NCI-H2196 treated with DMSO at 0.1 percent for 48 hours (cell line): ENCODE measurements at regions not wholly inside any gene's neighbourhood (a gene's known extent, or its start where the extent isn't known, plus 50 kb on each side); places are given as distances from the start of the nearest gene placed in this dataset.

Source experiments
- DNase-seq: peaks from one replicate; lab custom pipeline; 2025; ENCODE audit not compliant: unreplicated experiment; lab: John Stamatoyannopoulos, UW

DNA sequence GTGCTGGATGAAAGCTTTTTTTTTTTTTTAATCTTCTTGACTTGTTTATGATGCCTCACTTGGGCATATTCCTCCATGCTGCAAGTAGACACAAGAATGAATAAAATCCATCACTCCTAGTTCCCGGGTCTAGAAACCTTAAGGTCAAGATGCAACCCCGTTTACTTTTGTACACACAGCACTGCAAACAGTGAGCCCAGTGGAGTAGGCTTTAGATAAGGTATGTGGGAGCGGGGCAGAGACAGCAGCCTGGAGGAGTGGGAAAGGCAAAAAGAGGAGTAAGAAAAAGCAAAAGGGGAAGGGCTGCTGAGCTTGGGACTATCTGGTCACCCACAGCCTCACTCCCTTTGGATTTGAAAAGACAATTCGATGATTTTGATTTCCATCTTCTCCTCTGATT is 429.8 kb upstream of the ARGLU1 start:
- DNase-seq = no peak

- DNase-seq = no peak
These were observed 429.1 kb upstream of the ARGLU1 start for GRCh38 chr13:106996867-106997618.

DNA sequence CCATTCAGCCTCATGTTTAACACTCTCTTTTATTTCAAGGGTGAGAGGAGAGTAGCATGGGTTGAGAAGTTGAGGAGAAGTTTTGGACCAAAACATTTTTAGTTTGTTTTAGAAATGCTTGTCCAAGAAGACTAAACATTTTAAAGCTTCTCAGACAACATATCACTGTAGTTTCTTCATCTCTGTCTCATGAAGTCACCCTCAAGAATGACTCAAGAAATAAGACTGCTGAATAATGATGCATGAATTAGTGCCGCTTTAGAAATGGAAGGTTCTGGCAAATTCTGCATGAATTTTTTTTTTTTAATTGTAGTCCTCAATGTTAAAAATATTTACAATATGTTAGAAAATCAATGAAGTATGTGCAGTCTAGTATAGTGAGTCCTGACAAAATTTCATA is 422.7 kb upstream of the ARGLU1 start:
- no peak for DNase-seq

- no peak for DNase-seq
These were observed 421.9 kb upstream of the ARGLU1 start for GRCh38 chr13:106989876-106990275.

- no peak for DNase-seq
These were observed 419.5 kb upstream of the ARGLU1 start for GRCh38 chr13:106987427-106987785.

GRCh38 chr13:106986687-106987426 is 418.9 kb upstream of the ARGLU1 start:
- no peak for DNase-seq

- DNase-seq = no peak
These were observed 418.1 kb upstream of the ARGLU1 start for GRCh38 chr13:106986033-106986484.

DNA sequence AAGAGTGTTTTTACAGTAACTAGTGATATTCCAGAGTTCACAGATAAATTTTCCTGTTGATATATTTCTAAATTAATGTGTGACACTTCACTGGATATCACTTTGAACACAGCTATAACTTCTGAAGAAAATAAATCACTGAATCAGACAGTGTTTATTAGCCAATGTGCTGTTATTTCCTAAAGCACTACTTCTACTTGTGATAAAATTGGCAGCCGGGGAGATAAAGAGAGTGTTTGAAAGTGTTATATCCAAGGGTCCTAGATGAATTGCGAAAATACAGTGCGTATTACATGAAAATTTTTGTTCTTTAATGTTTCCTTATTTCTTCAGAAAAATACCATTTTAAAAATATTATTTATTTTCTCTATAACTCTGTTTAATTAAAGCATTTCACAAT is 417.5 kb upstream of the ARGLU1 start:
- no peak for DNase-seq

GRCh38 chr13:106981051-106981450 is 413.1 kb upstream of the ARGLU1 start:
- no peak for DNase-seq

GRCh38 chr13:106967391-106967790 is 399.5 kb upstream of the ARGLU1 start:
- no peak for DNase-seq

- no peak for DNase-seq
These were observed 395.2 kb upstream of the ARGLU1 start for GRCh38 chr13:106963151-106963550.

- DNase-seq = no peak
These were observed 393.7 kb upstream of the ARGLU1 start for GRCh38 chr13:106961651-106962050.

DNA sequence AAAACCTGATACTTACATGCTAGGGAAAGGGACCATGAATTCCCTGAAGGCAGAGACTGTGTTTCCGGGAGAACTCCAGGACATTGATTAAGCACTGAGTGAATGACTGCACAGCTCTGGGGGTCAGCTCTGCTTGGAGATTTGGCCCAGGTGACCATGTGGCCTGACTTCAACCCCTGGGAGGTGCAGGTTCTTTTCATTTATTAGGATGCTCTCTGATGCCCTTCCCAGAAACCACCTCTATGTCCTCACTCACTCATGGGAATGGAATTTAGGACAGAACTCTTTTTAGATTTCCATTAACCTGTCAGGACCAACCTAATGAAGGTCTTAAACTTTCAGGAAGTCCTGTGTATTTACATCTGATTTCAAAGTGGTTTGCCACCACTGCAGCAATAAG is 393.3 kb upstream of the ARGLU1 start:
- no peak for DNase-seq

- no peak for DNase-seq
These were observed 390.7 kb upstream of the ARGLU1 start for GRCh38 chr13:106958621-106959048.

GRCh38 chr13:106942563-106942962 is 374.6 kb upstream of the ARGLU1 start:
- no peak for DNase-seq

DNA sequence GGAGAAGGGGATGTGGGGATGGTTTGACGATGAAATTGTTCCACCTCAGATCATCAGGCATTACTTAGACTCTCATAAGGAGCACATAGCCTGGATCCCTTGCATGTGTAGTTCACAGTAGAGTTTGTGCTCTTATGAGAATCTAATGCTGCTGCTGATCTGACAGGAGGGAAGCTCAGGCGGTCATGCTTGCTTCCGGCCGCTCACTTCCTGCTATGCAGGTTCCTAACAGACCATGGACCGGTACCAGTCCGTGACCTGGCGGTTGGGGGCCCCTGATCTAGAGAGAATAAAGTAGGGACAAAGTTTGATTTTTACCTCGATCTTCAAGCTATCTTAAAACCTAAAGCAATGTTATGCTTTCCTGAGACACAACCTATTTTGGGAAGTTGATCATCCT is 373.8 kb upstream of the ARGLU1 start:
- no peak for DNase-seq

DNA sequence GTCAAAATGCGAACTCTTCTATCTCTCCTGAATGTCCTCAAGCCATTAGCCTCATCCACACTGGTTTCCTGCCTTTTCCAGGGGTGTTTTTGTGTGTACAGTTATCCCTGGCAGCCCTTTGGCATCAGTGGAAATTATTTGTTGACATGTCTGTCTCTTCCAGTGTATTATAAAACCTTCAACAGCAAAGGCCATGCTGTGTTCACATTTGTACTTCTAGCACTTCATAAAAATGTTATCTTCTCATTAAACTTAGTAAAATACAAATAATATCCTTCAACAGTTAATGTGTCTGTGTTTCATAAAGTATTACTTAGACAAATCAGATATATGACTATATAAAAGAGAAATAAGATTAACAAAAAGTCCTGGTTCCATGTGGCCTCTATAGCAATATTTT is 359.5 kb upstream of the ARGLU1 start:
- DNase-seq = no peak

DNA sequence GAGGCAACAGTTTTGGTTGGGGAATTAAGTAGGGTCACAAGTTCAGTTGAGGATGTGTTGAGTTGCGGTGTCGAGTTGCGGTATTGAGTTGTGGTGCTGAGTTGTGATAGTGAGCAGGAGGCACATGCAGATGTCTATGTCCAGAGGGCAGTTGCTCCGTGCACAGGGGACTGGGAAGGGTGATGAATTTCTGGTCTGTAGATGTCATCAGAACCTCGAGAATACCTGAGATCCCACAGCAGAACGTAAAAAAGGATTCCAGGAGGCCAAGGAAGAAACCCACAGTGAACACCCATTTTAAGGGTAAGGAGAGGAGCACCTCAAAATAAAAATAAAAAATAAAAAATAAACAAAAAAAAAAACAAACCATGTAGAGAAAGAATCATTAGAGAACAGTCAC is 354.4 kb upstream of the ARGLU1 start:
- DNase-seq = no peak

DNA sequence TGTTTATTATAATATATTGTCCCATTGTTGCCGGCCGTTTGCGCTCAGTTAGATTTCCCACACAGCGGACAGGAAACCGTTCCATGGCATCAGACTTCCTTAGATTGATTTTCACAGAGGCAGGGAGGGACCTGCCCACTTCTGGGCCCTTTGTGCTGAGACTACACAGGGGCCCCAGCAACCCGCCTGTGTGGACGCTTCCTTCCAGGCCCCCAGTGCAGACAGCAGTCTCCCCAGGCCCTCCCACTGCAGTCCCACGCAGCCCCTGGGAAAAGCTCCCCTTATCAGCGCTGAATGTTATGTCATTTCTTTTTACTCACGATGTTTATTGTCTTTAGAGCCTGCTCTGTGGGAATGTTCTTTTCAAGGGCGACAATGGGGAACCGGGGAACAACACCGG is 351.7 kb upstream of the ARGLU1 start:
- DNase-seq = no peak

DNA sequence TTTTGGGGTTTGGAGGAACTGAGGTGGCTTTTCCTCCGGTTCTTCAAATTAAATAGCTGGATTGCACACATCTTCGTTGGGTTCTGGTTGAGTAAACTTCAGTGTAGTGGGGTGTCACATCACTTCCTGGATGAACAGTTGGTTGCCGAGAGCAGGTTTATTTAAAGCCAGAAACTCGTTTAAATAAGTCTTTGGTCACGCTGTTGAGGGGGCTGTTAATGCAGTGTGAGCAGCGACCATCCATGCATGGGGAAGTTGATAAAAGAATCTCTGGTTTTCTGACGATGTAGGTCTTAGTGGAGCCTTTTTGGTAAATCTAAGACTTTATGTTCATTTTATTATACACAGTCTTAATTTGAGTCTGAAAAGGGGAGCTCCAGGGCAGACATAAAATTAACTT is 351.2 kb upstream of the ARGLU1 start:
- DNase-seq = no peak

- DNase-seq = no peak
These were observed 350.6 kb upstream of the ARGLU1 start for GRCh38 chr13:106918557-106918860.

- DNase-seq = no peak
These were observed 350.0 kb upstream of the ARGLU1 start for GRCh38 chr13:106917673-106918556.
